ENCODE measurements at regions not wholly inside any gene's neighbourhood (a gene's known extent, or its start where the extent isn't known, plus 50 kb on each side); places are given as distances from the start of the nearest gene placed in this dataset.

DNA sequence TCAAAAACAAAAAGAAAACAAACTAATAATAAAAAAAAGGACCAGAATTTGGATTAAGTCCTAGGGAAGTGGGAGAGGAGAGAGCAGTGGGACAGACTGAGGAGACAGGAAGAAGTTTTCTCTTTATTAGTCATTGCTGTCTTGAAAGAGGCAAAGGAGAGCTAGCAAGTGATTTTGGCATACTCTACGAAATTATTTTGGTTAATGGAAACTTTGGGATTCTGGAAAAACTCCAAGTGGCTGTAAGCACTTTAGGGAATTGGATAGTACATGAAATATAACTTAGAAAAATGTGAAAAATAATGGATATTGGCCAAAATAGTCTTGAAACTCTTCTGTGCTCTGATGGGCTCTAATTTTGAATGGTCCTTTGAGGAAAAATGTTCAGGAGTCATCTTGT lies 1641.8 kb upstream of the WWC1 start:
- intact Hi-C loops (cut with DNase I; ENCODE audit: low total_unique reads): no loop called here

GRCh38 chr5:166651234-166651633 lies 1640.2 kb upstream of the WWC1 start:
- H3K4me3 ChIP-seq: no peak overlapping the region
- peaks cover 2 to 58% (median 25%) of the 10 kb centered on the region in 8 donors for H3K9me3 ChIP-seq
- 45 to 69% (median 62%) methylated on average over 1 of the region's 1 CpG for WGBS, 5 donors
- intact Hi-C loops (cut with DNase I; ENCODE audit: low total_unique reads): no loop called here
- no peaks in the 10 kb centered on the region for H3K36me3 ChIP-seq
- H3K27me3 ChIP-seq (replicated peaks in 1 of 7): no peaks in the 10 kb centered on the region
- no peaks in the 10 kb centered on the region for H3K4me1 ChIP-seq
- H3K27ac ChIP-seq: no peak overlapping the region
- DNase-seq: no peak
- no peak for TF ChIP-seq POLR2AphosphoS5 (IDR thresholded peaks at IDR 0.05)
- no peak for TF ChIP-seq POLR2A (IDR thresholded peaks at IDR 0.05)
- no peak for TF ChIP-seq CTCF (IDR thresholded peaks at IDR 0.05 in 8 of 11, conservative IDR thresholded peaks at IDR 0.05 in 3 of 11)

More for the DNA sequence above, 1641.8 kb upstream of the WWC1 start:
- Histone ChIP-seq H3K4me3 (no peak overlapping the region), H3K36me3 (no peaks in the 10 kb centered on the region), H3K27me3 (replicated peaks in 1 of 7) (no peaks in the 10 kb centered on the region), H3K4me1 (no peaks in the 10 kb centered on the region), H3K9me3 (peaks cover 2 to 47% (median 21%) of the 10 kb centered on the region in 8 donors), H3K27ac (no peak overlapping the region)
- no peak for TF ChIP-seq CTCF (IDR thresholded peaks at IDR 0.05 in 8 of 11, conservative IDR thresholded peaks at IDR 0.05 in 3 of 11)
- TF ChIP-seq POLR2A (IDR thresholded peaks at IDR 0.05): no peak
- TF ChIP-seq POLR2AphosphoS5 (IDR thresholded peaks at IDR 0.05): no peak
- DNase-seq: no peak
- 17 to 37% (median 27%) methylated on average over 1 of the region's 1 CpG for WGBS, 5 donors

- Histone ChIP-seq H3K36me3 (no peaks in the 10 kb centered on the region), H3K9me3 (peaks cover 0 to 25% (median 2%) of the 10 kb centered on the region in 8 donors), H3K4me3 (no peak overlapping the region), H3K27me3 (replicated peaks in 1 of 7) (no peaks in the 10 kb centered on the region), H3K27ac (no peak overlapping the region), H3K4me1 (no peaks in the 10 kb centered on the region)
- TF ChIP-seq POLR2AphosphoS5 (IDR thresholded peaks at IDR 0.05): no peak
- TF ChIP-seq CTCF (IDR thresholded peaks at IDR 0.05 in 8 of 11, conservative IDR thresholded peaks at IDR 0.05 in 3 of 11): no peak
- TF ChIP-seq POLR2A (IDR thresholded peaks at IDR 0.05): no peak
- 41 to 71% (median 58%) methylated on average over 1 of the region's 1 CpG for WGBS, 5 donors
- DNase-seq: no peak
- intact Hi-C loops (cut with DNase I; ENCODE audit: low total_unique reads): no loop called here
Measured at GRCh38 chr5:166671811-166672210, 1619.6 kb upstream of the WWC1 start.

GRCh38 chr5:166672431-166672830 lies 1619.0 kb upstream of the WWC1 start:
- DNase-seq: no peak
- no peaks in the 10 kb centered on the region for H3K4me1 ChIP-seq
- 67 to 86% (median 75%) methylated on average over 1 of the region's 1 CpG for WGBS, 5 donors
- peaks cover 0 to 29% (median 2%) of the 10 kb centered on the region in 8 donors for H3K9me3 ChIP-seq
- intact Hi-C loops (cut with DNase I; ENCODE audit: low total_unique reads): no loop called here
- TF ChIP-seq CTCF (IDR thresholded peaks at IDR 0.05 in 8 of 11, conservative IDR thresholded peaks at IDR 0.05 in 3 of 11): no peak
- no peak for TF ChIP-seq POLR2AphosphoS5 (IDR thresholded peaks at IDR 0.05)
- no peak for TF ChIP-seq POLR2A (IDR thresholded peaks at IDR 0.05)
- no peaks in the 10 kb centered on the region for H3K36me3 ChIP-seq
- no peak overlapping the region for H3K27ac ChIP-seq
- H3K4me3 ChIP-seq: no peak overlapping the region
- H3K27me3 ChIP-seq (replicated peaks in 1 of 7): no peaks in the 10 kb centered on the region
